ENCODE measurements at regions not wholly inside any gene's neighbourhood (a gene's known extent, or its start where the extent isn't known, plus 50 kb on each side); places are given as distances from the start of the nearest gene placed in this dataset.

GRCh38 chr11:80860632-80861031, 1419.8 kb upstream of the TENM4 start:
- Histone ChIP-seq H3K27ac (no peak overlapping the region), H3K36me3 (no peaks in the 10 kb centered on the region), H3K9me3 (no peaks in the 10 kb centered on the region), H3K4me1 (no peaks in the 10 kb centered on the region), H3K27me3 (no peaks in the 10 kb centered on the region), H3K4me3 (no peak overlapping the region)
- intact Hi-C loops (cut with DNase I) = no loop called here
- TF ChIP-seq POLR2A (IDR thresholded peaks at IDR 0.05) = no peak
- DNase-seq (no peak), ATAC-seq (no peak)

DNA sequence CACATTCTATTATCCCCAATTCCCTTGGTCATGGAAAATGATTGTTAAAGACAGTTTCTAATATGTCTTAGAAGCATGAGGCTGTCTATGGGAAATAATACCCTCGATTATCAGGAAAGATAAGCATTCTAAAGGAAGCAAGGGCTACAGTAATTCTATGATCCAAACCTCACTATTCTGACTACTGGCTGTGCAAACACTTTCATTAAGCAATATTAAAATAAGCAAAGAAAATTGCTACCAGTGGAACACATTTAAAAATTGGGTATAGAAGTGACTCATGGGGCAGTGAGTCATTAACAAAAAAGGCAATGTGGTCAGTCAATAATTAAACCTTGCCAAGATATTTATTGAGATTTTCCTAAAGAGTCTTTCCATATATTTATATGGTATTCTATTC, 1415.2 kb upstream of the TENM4 start:
- no peak overlapping the region for H3K4me3 ChIP-seq
- no peak overlapping the region for H3K27ac ChIP-seq
- no peaks in the 10 kb centered on the region for H3K9me3 ChIP-seq
- intact Hi-C loops (cut with DNase I) = no loop called here
- no peaks in the 10 kb centered on the region for H3K36me3 ChIP-seq
- H3K27me3 ChIP-seq = no peaks in the 10 kb centered on the region
- DNase-seq (no peak), ATAC-seq (no peak)
- WGBS, 4 donors = 34 to 54% (median 42%) methylated on average over 1 of the region's 1 CpG
- TF ChIP-seq, protein P1, sequence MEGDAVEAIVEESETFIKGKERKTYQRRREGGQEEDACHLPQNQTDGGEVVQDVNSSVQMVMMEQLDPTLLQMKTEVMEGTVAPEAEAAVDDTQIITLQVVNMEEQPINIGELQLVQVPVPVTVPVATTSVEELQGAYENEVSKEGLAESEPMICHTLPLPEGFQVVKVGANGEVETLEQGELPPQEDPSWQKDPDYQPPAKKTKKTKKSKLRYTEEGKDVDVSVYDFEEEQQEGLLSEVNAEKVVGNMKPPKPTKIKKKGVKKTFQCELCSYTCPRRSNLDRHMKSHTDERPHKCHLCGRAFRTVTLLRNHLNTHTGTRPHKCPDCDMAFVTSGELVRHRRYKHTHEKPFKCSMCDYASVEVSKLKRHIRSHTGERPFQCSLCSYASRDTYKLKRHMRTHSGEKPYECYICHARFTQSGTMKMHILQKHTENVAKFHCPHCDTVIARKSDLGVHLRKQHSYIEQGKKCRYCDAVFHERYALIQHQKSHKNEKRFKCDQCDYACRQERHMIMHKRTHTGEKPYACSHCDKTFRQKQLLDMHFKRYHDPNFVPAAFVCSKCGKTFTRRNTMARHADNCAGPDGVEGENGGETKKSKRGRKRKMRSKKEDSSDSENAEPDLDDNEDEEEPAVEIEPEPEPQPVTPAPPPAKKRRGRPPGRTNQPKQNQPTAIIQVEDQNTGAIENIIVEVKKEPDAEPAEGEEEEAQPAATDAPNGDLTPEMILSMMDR (IDR thresholded peaks at IDR 0.05) = no peak
- no peak for TF ChIP-seq POLR2A (IDR thresholded peaks at IDR 0.05)
- H3K4me1 ChIP-seq = no peaks in the 10 kb centered on the region

- DNase-seq = no peak
- intact Hi-C loops (cut with DNase I) = no loop called here
- no peaks in the 10 kb centered on the region for H3K36me3 ChIP-seq
- H3K4me3 ChIP-seq = no peak overlapping the region
- H3K9me3 ChIP-seq = no peaks in the 10 kb centered on the region
- no peak for ATAC-seq
- no peak overlapping the region for H3K27ac ChIP-seq
- no peaks in the 10 kb centered on the region for H3K4me1 ChIP-seq
- H3K27me3 ChIP-seq = no peaks in the 10 kb centered on the region
- TF ChIP-seq, protein P1 (IDR thresholded peaks at IDR 0.05) = no peak
- no peak for TF ChIP-seq POLR2A (IDR thresholded peaks at IDR 0.05)
- 79 to 88% (median 85%) methylated on average over 4 of the region's 4 CpGs for WGBS, 4 donors
These were observed 1414.6 kb upstream of the TENM4 start for GRCh38 chr11:80855426-80855825.

GRCh38 chr11:80849253-80849652, 1408.4 kb upstream of the TENM4 start:
- ATAC-seq (no peak), DNase-seq (no peak)
- no peak overlapping the region for H3K4me3 ChIP-seq
- WGBS, 4 donors = 85 to 90% (median 87%) methylated on average over 3 of the region's 3 CpGs
- intact Hi-C loops (cut with DNase I) = no loop called here
- H3K4me1 ChIP-seq = no peaks in the 10 kb centered on the region
- no peaks in the 10 kb centered on the region for H3K36me3 ChIP-seq
- no peaks in the 10 kb centered on the region for H3K27me3 ChIP-seq
- TF ChIP-seq, protein P1 (IDR thresholded peaks at IDR 0.05) = no peak
- TF ChIP-seq POLR2A (IDR thresholded peaks at IDR 0.05) = no peak
- no peaks in the 10 kb centered on the region for H3K9me3 ChIP-seq
- no peak overlapping the region for H3K27ac ChIP-seq

DNA sequence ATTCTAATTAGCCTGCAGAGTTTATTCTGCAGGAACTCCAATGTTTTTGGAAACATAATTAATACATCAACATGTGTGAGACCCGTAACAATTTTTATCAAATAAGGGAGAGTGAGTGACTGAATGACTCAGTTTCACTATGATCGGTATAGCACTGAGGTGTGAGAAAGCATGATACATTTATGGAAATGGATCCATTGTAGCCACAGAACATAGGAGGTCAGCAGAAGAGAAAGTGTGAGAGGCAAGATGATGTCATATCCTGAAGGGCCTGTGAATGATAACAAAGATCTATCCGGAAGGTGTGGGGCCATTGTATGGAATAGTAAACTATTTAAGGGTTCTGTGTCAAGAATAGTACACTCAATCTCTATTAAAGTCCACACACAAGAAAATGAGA, 1406.1 kb upstream of the TENM4 start:
- no peaks in the 10 kb centered on the region for H3K27me3 ChIP-seq
- TF ChIP-seq POLR2A (IDR thresholded peaks at IDR 0.05) = no peak
- TF ChIP-seq, protein P1 (IDR thresholded peaks at IDR 0.05) = no peak
- ATAC-seq = no peak
- DNase-seq = no peak
- H3K36me3 ChIP-seq = no peaks in the 10 kb centered on the region
- no peaks in the 10 kb centered on the region for H3K4me1 ChIP-seq
- no peak overlapping the region for H3K27ac ChIP-seq
- intact Hi-C loops (cut with DNase I) = no loop called here
- WGBS, 4 donors = 36 to 71% (median 65%) methylated on average over 3 of the region's 3 CpGs
- H3K9me3 ChIP-seq = no peaks in the 10 kb centered on the region
- no peak overlapping the region for H3K4me3 ChIP-seq

Data from heart left ventricle (tissue), 16 donors.